OCI-LY3 (cell line): ENCODE measurements at regions not wholly inside any gene's neighbourhood (a gene's known extent, or its start where the extent isn't known, plus 50 kb on each side); places are given as distances from the start of the nearest gene placed in this dataset.
A peak's percentile ranks its signal among the peaks of the same experiment; 100 is the strongest.

Experiments used
- H2AFZ ChIP-seq: fragments of 200-600, 300-600 bp; shearing (Covaris generic); 2 replicates; pipeline ENCODE4 v1.6.0; 2014; ENCODE audit warnings: antibody characterized with exemption, low read depth, low read length
- H3K27ac ChIP-seq: fragments of 200-600, 300-600 bp; sonication (generic); 2 replicates; pipeline ENCODE4 v1.5.1; 2014; ENCODE audit warnings: mild to moderate bottlenecking, low read length, moderate library complexity, mixed read lengths
- H3K27me3 ChIP-seq: fragments of 200-600, 300-600 bp; sonication (generic); 2 replicates; pipeline ENCODE4 v1.6.1; 2014; ENCODE audit warnings: low read depth, low read length, mixed read lengths
- H3K36me3 ChIP-seq: fragments of 200-600, 300-600 bp; sonication (generic); replicated peaks from 2 replicates; pipeline ENCODE3; 2014; ENCODE audit warnings: low read depth, low read length, mixed read lengths
- H3K4me1 ChIP-seq: fragments of 300-600, 200-600 bp; sonication (generic); 2 replicates; pipeline ENCODE4 v1.6.1; 2014; ENCODE audit warnings: low read length, mixed read lengths
- H3K4me2 ChIP-seq: fragments of 200-600, 300-600 bp; sonication (generic); 2 replicates; pipeline ENCODE4 v1.6.1; 2014; ENCODE audit warnings: low read length, mixed read lengths
- H3K4me3 ChIP-seq: fragments of 300-600, 200-600 bp; sonication (generic); 2 replicates; pipeline ENCODE4 v1.5.1; 2014; ENCODE audit warnings: antibody characterized with exemption, mild to moderate bottlenecking, low read length, moderate library complexity
- H3K79me2 ChIP-seq: fragments of 300-600, 200-600 bp; shearing (Covaris generic); 2 replicates; pipeline ENCODE4 v1.6.1; 2014; ENCODE audit warnings: mild to moderate bottlenecking, low read length, mixed read lengths
- H3K9ac ChIP-seq: fragments of 300-600, 200-600 bp; shearing (Covaris generic); 2 replicates; pipeline ENCODE4 v1.6.0; 2014; ENCODE audit warnings: mild to moderate bottlenecking, low read length, moderate library complexity
- H3K9me3 ChIP-seq: fragments of 200-600, 300-600 bp; shearing (Covaris generic); 2 replicates; pipeline ENCODE4 v1.6.1; 2014; ENCODE audit warnings: low read length, mixed read lengths; ENCODE audit not compliant: insufficient read depth
- H4K20me1 ChIP-seq: fragments of 200-600, 300-600 bp; sonication (generic); 2 replicates; pipeline ENCODE4 v1.6.1; 2016; ENCODE audit warnings: low read length, mixed read lengths; ENCODE audit not compliant: insufficient read depth
- EZH2phosphoT487 ChIP-seq: fragments of 200-600 bp; shearing (Covaris generic); IDR thresholded peaks from 2 replicates; pipeline ENCODE4 v1.6.1; 2018; ENCODE audit warnings: antibody characterized with exemption, mixed run types, low read depth
- TF ChIP-seq, protein P1 (sequence below): fragments of 200-600, 300-600 bp; sonication (generic); IDR thresholded peaks from 2 replicates; pipeline ENCODE4 v1.5.1; 2014; ENCODE audit warnings: antibody characterized with exemption, low read length, low read depth

DNA sequence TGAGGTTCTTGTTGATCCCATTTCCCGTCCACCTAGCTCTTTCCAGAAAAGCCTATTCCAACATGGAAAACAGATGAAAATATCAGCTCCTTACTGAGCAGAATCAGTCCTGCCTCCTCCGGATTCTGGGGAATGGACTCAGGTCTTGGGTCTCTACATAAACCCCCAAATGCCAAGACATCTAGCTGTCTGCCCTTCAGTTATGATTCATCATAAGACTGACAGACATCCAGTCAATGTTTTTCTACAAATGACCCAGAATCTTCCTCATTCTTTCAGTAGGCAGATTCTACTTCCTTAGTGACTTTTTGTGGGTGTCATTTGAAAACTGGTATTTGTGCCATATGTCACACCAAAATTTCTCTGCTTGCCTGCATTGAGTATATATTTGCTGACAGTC lies 103.0 kb upstream of the TGFBR2 start:
- Histone ChIP-seq H3K36me3 (peaks cover 4% of the 10 kb centered on the region), H3K4me3 (peak overlapping the region; percentile 40), H3K27me3 (peaks cover 11% of the 10 kb centered on the region), H3K9me3 (no peaks in the 10 kb centered on the region), H3K4me1 (peaks cover 62% of the 10 kb centered on the region), H3K4me2 (peak overlapping the region; percentile 84), H3K27ac (peak overlapping the region; percentile 87), H4K20me1 (no peaks in the 10 kb centered on the region), H2AFZ (no peak overlapping the region), H3K9ac (peak overlapping the region; percentile 53), H3K79me2 (no peaks in the 10 kb centered on the region)
- TF ChIP-seq EZH2phosphoT487: no peak
- TF ChIP-seq, protein P1, sequence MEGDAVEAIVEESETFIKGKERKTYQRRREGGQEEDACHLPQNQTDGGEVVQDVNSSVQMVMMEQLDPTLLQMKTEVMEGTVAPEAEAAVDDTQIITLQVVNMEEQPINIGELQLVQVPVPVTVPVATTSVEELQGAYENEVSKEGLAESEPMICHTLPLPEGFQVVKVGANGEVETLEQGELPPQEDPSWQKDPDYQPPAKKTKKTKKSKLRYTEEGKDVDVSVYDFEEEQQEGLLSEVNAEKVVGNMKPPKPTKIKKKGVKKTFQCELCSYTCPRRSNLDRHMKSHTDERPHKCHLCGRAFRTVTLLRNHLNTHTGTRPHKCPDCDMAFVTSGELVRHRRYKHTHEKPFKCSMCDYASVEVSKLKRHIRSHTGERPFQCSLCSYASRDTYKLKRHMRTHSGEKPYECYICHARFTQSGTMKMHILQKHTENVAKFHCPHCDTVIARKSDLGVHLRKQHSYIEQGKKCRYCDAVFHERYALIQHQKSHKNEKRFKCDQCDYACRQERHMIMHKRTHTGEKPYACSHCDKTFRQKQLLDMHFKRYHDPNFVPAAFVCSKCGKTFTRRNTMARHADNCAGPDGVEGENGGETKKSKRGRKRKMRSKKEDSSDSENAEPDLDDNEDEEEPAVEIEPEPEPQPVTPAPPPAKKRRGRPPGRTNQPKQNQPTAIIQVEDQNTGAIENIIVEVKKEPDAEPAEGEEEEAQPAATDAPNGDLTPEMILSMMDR: no peak

DNA sequence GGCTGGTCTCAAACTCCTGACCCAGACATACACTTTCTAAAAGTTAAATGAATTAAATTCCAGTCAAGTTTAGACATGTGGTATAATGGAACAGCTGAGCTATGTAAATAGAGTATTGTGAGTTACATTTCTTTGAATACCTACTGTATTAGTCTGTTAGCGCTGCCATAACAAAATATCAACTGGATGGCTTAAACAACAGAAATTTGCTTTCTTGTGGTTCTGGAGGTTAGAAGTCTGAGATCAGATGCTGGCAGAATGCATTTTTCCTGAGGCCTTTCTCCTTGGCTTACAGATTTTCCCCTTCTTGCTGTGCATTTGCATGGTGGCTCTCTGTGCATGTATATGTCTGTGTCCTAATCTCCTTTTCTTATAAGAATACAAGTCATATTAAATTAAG lies 101.5 kb upstream of the TGFBR2 start:
- Histone ChIP-seq H4K20me1 (no peaks in the 10 kb centered on the region), H3K36me3 (peaks cover 4% of the 10 kb centered on the region), H3K4me2 (no peak overlapping the region), H2AFZ (no peak overlapping the region), H3K9ac (no peak overlapping the region), H3K4me3 (no peak overlapping the region), H3K27ac (no peak overlapping the region), H3K4me1 (peaks cover 47% of the 10 kb centered on the region), H3K9me3 (no peaks in the 10 kb centered on the region), H3K27me3 (0 out of 2 replicates have a peak, but pooled peaks cover under 1% of the 10 kb centered on the region), H3K79me2 (no peaks in the 10 kb centered on the region)
- no peak for TF ChIP-seq EZH2phosphoT487
- TF ChIP-seq, protein P1: no peak

DNA sequence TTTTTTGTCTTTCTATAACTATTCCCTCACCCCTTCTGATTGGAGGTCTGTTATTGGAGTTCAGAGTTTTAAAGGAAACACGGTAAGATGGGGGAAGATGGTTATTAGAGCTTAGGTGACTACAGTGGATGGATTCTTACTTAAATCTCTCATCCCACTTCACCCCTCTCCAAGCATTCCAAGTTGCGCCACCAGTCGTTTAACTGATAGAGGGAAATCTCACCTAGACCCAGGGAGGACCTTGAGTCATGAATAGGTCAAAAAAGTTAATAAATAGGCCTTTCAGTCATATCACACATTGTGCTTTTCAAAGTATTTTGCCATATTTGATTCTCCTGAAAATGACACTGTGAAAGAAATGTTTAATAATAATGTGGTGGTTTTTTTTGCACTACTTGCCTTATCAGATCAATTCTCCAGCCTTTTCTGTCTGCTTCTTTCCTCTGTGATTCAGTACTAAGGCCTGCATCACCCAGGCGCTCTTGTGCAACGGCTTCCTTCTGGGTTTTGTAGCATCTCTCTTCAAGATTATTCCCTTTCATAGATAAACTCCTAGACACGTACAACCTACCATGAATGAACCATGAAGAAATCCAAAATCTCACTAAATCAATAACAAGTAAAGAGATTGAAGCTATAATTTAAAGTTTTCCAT lies 100.4 kb upstream of the TGFBR2 start:
- no peak overlapping the region for H3K27ac ChIP-seq
- no peak overlapping the region for H2AFZ ChIP-seq
- no peaks in the 10 kb centered on the region for H3K27me3 ChIP-seq
- peaks cover 38% of the 10 kb centered on the region for H3K4me1 ChIP-seq
- no peaks in the 10 kb centered on the region for H4K20me1 ChIP-seq
- peaks cover 4% of the 10 kb centered on the region for H3K36me3 ChIP-seq
- no peak for TF ChIP-seq EZH2phosphoT487
- TF ChIP-seq, protein P1: no peak
- H3K9me3 ChIP-seq: no peaks in the 10 kb centered on the region
- H3K9ac ChIP-seq: no peak overlapping the region
- H3K79me2 ChIP-seq: no peaks in the 10 kb centered on the region
- H3K4me2 ChIP-seq: no peak overlapping the region
- no peak overlapping the region for H3K4me3 ChIP-seq

DNA sequence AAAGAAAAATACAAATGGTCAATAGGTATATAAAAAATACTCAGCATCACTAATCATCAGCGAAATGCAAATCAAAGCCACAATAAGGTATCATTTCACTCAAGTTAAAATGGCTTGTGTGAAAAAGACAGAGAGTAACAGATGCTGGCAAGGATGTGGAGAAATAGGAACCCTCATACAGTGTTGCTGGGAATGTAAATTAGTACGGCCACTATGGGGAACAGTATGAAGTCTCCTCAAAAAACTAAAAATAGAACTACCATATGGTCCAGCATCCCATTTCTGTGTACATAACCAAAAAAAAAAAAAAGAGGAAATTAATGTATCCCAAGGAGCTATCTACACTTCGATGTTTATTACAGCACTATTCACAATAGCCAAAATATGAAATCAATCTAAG lies 98.1 kb upstream of the TGFBR2 start:
- no peaks in the 10 kb centered on the region for H3K79me2 ChIP-seq
- H3K9ac ChIP-seq: no peak overlapping the region
- no peak overlapping the region for H2AFZ ChIP-seq
- no peaks in the 10 kb centered on the region for H3K9me3 ChIP-seq
- H3K27me3 ChIP-seq: no peaks in the 10 kb centered on the region
- no peaks in the 10 kb centered on the region for H4K20me1 ChIP-seq
- TF ChIP-seq, protein P1: no peak
- H3K4me2 ChIP-seq: no peak overlapping the region
- H3K36me3 ChIP-seq: peaks cover 4% of the 10 kb centered on the region
- H3K4me1 ChIP-seq: peaks cover 14% of the 10 kb centered on the region
- no peak overlapping the region for H3K27ac ChIP-seq
- no peak overlapping the region for H3K4me3 ChIP-seq
